GM19455 (cell line): ENCODE measurements at regions not wholly inside any gene's neighbourhood (a gene's known extent, or its start where the extent isn't known, plus 50 kb on each side); places are given as distances from the start of the nearest gene placed in this dataset.
"Not testable (repeated sequence)": the region's sequence is repeated elsewhere in the genome, so short reads cannot be mapped to it uniquely, and the experiment has no call there.

Source experiments
- ATAC-seq: cut with Tn5 transposase; IDR thresholded peaks from one replicate; pipeline ENCODE4 v1.9.1; 2021; ENCODE audit not compliant: unreplicated experiment

- ATAC-seq: no peak
Observed at GRCh38 chr13:103953859-103954258, 887.6 kb upstream of the SLC10A2 start.

GRCh38 chr13:103952183-103952582, 886.0 kb upstream of the SLC10A2 start:
- ATAC-seq: no peak

GRCh38 chr13:103948426-103948825, 882.2 kb upstream of the SLC10A2 start:
- no peak for ATAC-seq

GRCh38 chr13:103945836-103946235, 879.6 kb upstream of the SLC10A2 start:
- no peak for ATAC-seq

GRCh38 chr13:103941506-103942140, 875.4 kb upstream of the SLC10A2 start:
- no peak for ATAC-seq

- no peak for ATAC-seq
Observed at GRCh38 chr13:103935117-103935516, 868.9 kb upstream of the SLC10A2 start.

GRCh38 chr13:103931885-103932284, 865.7 kb upstream of the SLC10A2 start:
- no peak for ATAC-seq

- ATAC-seq: no peak
Observed at GRCh38 chr13:103931331-103931845, 865.2 kb upstream of the SLC10A2 start.

GRCh38 chr13:103926118-103926517, 859.9 kb upstream of the SLC10A2 start:
- no peak for ATAC-seq

GRCh38 chr13:103908911-103909310, 842.7 kb upstream of the SLC10A2 start:
- no peak for ATAC-seq

- ATAC-seq: no peak
Observed at GRCh38 chr13:103908274-103908673, 842.1 kb upstream of the SLC10A2 start.

GRCh38 chr13:103903790-103904189, 837.6 kb upstream of the SLC10A2 start:
- no peak for ATAC-seq

GRCh38 chr13:103898481-103898880, 832.3 kb upstream of the SLC10A2 start:
- ATAC-seq: no peak

GRCh38 chr13:103895835-103896531, 829.8 kb upstream of the SLC10A2 start:
- ATAC-seq: no peak

GRCh38 chr13:103894626-103895025, 828.4 kb upstream of the SLC10A2 start:
- no peak for ATAC-seq

GRCh38 chr13:103884101-103884723, 818.0 kb upstream of the SLC10A2 start:
- no peak for ATAC-seq

- no peak for ATAC-seq
Observed at GRCh38 chr13:103883698-103884097, 817.5 kb upstream of the SLC10A2 start.

GRCh38 chr13:103883164-103883563, 816.9 kb upstream of the SLC10A2 start:
- no peak for ATAC-seq

- ATAC-seq: not testable (repeated sequence)
Observed at GRCh38 chr13:103880146-103880545, 813.9 kb upstream of the SLC10A2 start.

GRCh38 chr13:103878891-103879605, 812.8 kb upstream of the SLC10A2 start:
- ATAC-seq: no peak

GRCh38 chr13:103876571-103876970, 810.4 kb upstream of the SLC10A2 start:
- ATAC-seq: no peak
